ENCODE measurements at regions not wholly inside any gene's neighbourhood (a gene's known extent, or its start where the extent isn't known, plus 50 kb on each side); places are given as distances from the start of the nearest gene placed in this dataset.

DNA sequence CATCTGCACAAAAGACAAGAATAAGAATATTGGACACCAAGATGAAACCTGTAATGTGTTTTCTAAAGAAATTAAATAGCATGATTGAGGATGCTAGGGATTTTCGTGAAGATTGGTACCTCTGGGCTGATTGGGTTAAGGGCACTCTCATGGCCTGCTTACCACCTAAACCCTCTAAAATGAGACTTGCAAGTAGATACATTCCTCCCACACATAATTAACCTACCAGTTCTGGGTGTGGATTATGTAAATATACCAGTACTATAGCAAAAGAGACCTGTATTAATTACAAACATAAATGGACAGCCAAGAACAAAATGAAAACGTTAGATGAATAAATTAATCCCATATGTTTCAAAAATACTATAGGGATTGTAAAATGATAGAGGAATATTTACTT, 1069.6 kb upstream of the B3GALT2 start:
- Histone ChIP-seq H3K4me3 (ENCODE audit: low read depth, low read length, poor library complexity, severe bottlenecking) (no peak overlapping the region), H3K9me3 (ENCODE audit: low read length) (peaks cover 3% of the 10 kb centered on the region; the same call in 1 of the 2 replicates), H3K9ac (ENCODE audit: low read length) (no peak overlapping the region), H3F3A (ENCODE audit: insufficient read depth, low read length) (no peaks in the 10 kb centered on the region), H3K4me2 (ENCODE audit: low read length) (no peak overlapping the region), H3K27me3 (ENCODE audit: insufficient read depth, low read length) (no peaks in the 10 kb centered on the region), H3K36me3 (ENCODE audit: insufficient read depth, low read length) (peaks cover 44% of the 10 kb centered on the region), H2AFZ (ENCODE audit: low read length) (no peak overlapping the region), H3K4me1 (ENCODE audit: insufficient read depth, low read length, severe bottlenecking) (peaks cover 17% of the 10 kb centered on the region), H3K27ac (ENCODE audit: low read depth, low read length, poor library complexity, severe bottlenecking) (no peak overlapping the region), H3K79me2 (ENCODE audit: insufficient read depth, low read length) (peaks cover 71% of the 10 kb centered on the region), H3K9me2 (ENCODE audit: low read depth, low read length) (no peaks in the 10 kb centered on the region), H4K20me1 (ENCODE audit: insufficient read depth, low read length) (no peaks in the 10 kb centered on the region)
- no peak for TF ChIP-seq EZH2 (IDR thresholded peaks at IDR 0.05; ENCODE audit: borderline replicate concordance, low read length)
- TF ChIP-seq, protein P1, sequence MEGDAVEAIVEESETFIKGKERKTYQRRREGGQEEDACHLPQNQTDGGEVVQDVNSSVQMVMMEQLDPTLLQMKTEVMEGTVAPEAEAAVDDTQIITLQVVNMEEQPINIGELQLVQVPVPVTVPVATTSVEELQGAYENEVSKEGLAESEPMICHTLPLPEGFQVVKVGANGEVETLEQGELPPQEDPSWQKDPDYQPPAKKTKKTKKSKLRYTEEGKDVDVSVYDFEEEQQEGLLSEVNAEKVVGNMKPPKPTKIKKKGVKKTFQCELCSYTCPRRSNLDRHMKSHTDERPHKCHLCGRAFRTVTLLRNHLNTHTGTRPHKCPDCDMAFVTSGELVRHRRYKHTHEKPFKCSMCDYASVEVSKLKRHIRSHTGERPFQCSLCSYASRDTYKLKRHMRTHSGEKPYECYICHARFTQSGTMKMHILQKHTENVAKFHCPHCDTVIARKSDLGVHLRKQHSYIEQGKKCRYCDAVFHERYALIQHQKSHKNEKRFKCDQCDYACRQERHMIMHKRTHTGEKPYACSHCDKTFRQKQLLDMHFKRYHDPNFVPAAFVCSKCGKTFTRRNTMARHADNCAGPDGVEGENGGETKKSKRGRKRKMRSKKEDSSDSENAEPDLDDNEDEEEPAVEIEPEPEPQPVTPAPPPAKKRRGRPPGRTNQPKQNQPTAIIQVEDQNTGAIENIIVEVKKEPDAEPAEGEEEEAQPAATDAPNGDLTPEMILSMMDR (IDR thresholded peaks at IDR 0.05; ENCODE audit: low read length), result no peak

DNA sequence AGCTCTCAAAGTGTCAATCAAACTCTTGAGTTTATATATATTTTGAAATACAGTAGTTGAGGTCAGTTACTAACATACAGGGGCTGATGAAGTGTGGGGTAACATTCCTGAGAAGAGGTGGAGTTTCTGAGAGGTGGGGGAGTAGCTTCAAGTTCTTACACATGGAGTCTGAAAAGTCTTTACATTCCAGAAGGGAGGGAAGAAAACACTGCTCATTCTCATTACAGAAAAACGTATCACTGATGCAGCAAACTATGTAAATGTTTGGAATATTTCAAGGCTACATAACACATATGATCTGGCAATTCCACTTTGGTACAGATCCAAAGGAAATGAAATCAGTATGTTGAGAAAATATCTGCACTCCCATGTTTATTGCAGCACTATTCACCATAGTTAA, 1065.8 kb upstream of the B3GALT2 start:
- peaks cover 91% of the 10 kb centered on the region for H3K79me2 ChIP-seq (ENCODE audit: insufficient read depth, low read length)
- no peak overlapping the region for H3K4me2 ChIP-seq (ENCODE audit: low read length)
- no peak overlapping the region for H2AFZ ChIP-seq (ENCODE audit: low read length)

DNA sequence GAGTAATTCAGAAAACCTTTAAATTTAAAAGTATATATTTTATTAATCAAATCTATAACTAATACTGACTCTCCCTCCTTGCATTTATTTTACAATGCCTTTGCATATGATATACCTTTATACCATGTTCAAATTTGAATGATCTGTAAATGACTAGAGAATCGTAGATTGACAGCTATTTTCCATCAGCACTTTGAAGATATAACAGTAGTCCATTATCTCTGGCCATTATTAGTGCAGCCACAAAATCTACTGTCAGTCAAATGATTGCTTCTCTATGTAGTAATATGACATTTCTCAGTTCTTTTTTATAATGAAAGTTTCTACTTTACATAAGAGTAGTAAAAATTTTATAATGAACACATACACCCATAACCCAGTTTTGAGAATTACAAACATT, 1054.8 kb upstream of the B3GALT2 start:
- Histone ChIP-seq H3K9me2 (ENCODE audit: low read depth, low read length) (no peaks in the 10 kb centered on the region), H3K79me2 (ENCODE audit: insufficient read depth, low read length) (peaks cover 78% of the 10 kb centered on the region), H3F3A (ENCODE audit: insufficient read depth, low read length) (no peaks in the 10 kb centered on the region), H2AFZ (ENCODE audit: low read length) (no peak overlapping the region), H3K4me2 (ENCODE audit: low read length) (no peak overlapping the region), H3K36me3 (ENCODE audit: insufficient read depth, low read length) (peaks cover 38% of the 10 kb centered on the region), H3K4me1 (ENCODE audit: insufficient read depth, low read length, severe bottlenecking) (no peaks in the 10 kb centered on the region), H3K27me3 (ENCODE audit: insufficient read depth, low read length) (no peaks in the 10 kb centered on the region), H3K9ac (ENCODE audit: low read length) (no peak overlapping the region), H3K9me3 (ENCODE audit: low read length) (peaks cover 13% of the 10 kb centered on the region), H3K4me3 (ENCODE audit: low read depth, low read length, poor library complexity, severe bottlenecking) (no peak overlapping the region), H4K20me1 (ENCODE audit: insufficient read depth, low read length) (no peaks in the 10 kb centered on the region), H3K27ac (ENCODE audit: low read depth, low read length, poor library complexity, severe bottlenecking) (no peak overlapping the region)
- TF ChIP-seq EZH2 (IDR thresholded peaks at IDR 0.05; ENCODE audit: borderline replicate concordance, low read length), result no peak
- TF ChIP-seq, protein P1 (IDR thresholded peaks at IDR 0.05; ENCODE audit: low read length), result no peak

More for the DNA sequence above, 1065.8 kb upstream of the B3GALT2 start:
- peaks cover 10% of the 10 kb centered on the region; the same call in 1 of the 2 replicates for H3K9me3 ChIP-seq (ENCODE audit: low read length)
- H3K4me3 ChIP-seq (ENCODE audit: low read depth, low read length, poor library complexity, severe bottlenecking), result no peak overlapping the region
- H3K36me3 ChIP-seq (ENCODE audit: insufficient read depth, low read length), result peaks cover 52% of the 10 kb centered on the region
- no peaks in the 10 kb centered on the region for H4K20me1 ChIP-seq (ENCODE audit: insufficient read depth, low read length)
- H3F3A ChIP-seq (ENCODE audit: insufficient read depth, low read length), result no peaks in the 10 kb centered on the region
- peaks cover 17% of the 10 kb centered on the region for H3K4me1 ChIP-seq (ENCODE audit: insufficient read depth, low read length, severe bottlenecking)
- H3K27me3 ChIP-seq (ENCODE audit: insufficient read depth, low read length), result no peaks in the 10 kb centered on the region
- no peak for TF ChIP-seq EZH2 (IDR thresholded peaks at IDR 0.05; ENCODE audit: borderline replicate concordance, low read length)
- TF ChIP-seq, protein P1 (IDR thresholded peaks at IDR 0.05; ENCODE audit: low read length), result no peak
- H3K27ac ChIP-seq (ENCODE audit: low read depth, low read length, poor library complexity, severe bottlenecking), result no peak overlapping the region
- H3K9ac ChIP-seq (ENCODE audit: low read length), result no peak overlapping the region
- no peaks in the 10 kb centered on the region for H3K9me2 ChIP-seq (ENCODE audit: low read depth, low read length)
